ENCODE measurements at regions not wholly inside any gene's neighbourhood (a gene's known extent, or its start where the extent isn't known, plus 50 kb on each side); places are given as distances from the start of the nearest gene placed in this dataset.

DNA sequence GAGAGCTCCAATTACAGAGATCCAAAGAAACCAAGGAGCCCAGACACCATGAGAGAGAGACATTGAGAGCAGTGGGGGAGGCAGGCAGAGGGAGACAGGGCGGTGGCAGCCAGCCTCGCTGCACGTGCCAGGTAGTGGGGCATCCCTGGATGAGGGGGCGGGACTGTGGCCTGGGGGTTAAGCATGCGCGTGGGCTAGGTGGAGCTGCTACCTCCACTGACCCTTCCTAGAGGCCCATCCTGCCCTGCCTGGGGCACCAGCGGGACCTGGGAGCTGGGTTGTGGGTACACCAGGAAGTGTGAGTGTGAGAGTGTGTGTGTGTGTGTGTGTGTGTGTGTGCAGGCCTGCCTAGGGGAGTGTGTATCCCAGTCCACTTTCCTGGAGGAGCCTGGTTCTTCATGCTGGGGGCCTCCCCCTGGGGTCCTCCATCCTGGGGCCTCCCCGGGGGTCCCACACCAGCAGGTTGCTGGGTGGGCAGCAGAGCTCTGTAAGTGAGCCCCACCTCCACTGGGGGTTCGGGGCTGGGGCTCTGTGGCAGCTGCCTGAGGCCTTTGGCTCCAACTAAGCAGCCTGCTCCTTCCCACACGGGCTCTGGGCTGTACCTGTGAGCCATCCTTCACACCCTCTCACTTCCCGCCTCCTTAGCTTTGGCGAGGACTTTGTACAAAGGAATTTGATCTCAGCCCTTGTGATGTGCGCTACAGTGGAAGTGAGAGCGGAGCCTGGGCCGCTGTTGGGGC, 127.4 kb downstream of the IRF8 start:
- no peak overlapping the region for H3K4me3 ChIP-seq (ENCODE audit: low read length)
- H3K4me1 ChIP-seq (ENCODE audit: control insufficient read depth, insufficient read depth, low read length): peaks cover 2% of the 10 kb centered on the region
- no peaks in the 10 kb centered on the region for H3K27me3 ChIP-seq (ENCODE audit: control insufficient read depth, insufficient read depth, low read length)
- no peaks in the 10 kb centered on the region for H3K36me3 ChIP-seq (ENCODE audit: control insufficient read depth, insufficient read depth, low read length)
- no peak overlapping the region for H3K9ac ChIP-seq (ENCODE audit: low read length)
- H3K27ac ChIP-seq (ENCODE audit: low read depth, low read length): no peak overlapping the region

DNA sequence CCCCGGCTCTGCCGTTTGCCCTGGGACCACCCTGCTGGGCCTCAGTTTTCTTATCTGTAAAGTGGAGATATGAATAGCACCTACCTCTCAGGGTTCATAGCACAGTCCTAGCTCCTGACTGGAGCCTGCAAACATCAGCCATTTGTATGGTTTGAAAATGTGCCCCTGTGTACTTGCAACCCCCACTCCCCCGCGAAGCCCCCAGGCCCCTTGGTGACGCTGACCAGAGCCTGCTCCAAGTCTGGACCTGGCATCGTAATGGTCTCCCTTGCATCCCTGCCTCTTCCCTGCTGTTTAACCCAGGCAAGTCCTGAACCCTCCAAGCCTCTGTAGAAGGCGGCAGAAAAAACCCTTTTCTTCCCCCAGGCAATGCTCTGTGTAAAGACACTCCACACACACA, 128.0 kb downstream of the IRF8 start:
- Histone ChIP-seq H3K27ac (ENCODE audit: low read depth, low read length) (no peak overlapping the region), H3K4me1 (ENCODE audit: control insufficient read depth, insufficient read depth, low read length) (peaks cover 2% of the 10 kb centered on the region), H3K36me3 (ENCODE audit: control insufficient read depth, insufficient read depth, low read length) (no peaks in the 10 kb centered on the region), H3K4me3 (ENCODE audit: low read length) (no peak overlapping the region), H3K9ac (ENCODE audit: low read length) (no peak overlapping the region), H3K27me3 (ENCODE audit: control insufficient read depth, insufficient read depth, low read length) (no peaks in the 10 kb centered on the region)

- no peak overlapping the region for H3K4me3 ChIP-seq (ENCODE audit: low read length)
- H3K4me1 ChIP-seq (ENCODE audit: control insufficient read depth, insufficient read depth, low read length): peaks cover 2% of the 10 kb centered on the region
- no peaks in the 10 kb centered on the region for H3K27me3 ChIP-seq (ENCODE audit: control insufficient read depth, insufficient read depth, low read length)
- no peaks in the 10 kb centered on the region for H3K36me3 ChIP-seq (ENCODE audit: control insufficient read depth, insufficient read depth, low read length)
- no peak overlapping the region for H3K27ac ChIP-seq (ENCODE audit: low read depth, low read length)
- H3K9ac ChIP-seq (ENCODE audit: low read length): no peak overlapping the region
Observed at GRCh38 chr16:86027373-86028126, 128.6 kb downstream of the IRF8 start.

GRCh38 chr16:86029131-86029741, 130.3 kb downstream of the IRF8 start:
- no peak overlapping the region for H3K27ac ChIP-seq (ENCODE audit: low read depth, low read length)
- H3K27me3 ChIP-seq (ENCODE audit: control insufficient read depth, insufficient read depth, low read length): no peaks in the 10 kb centered on the region
- H3K9ac ChIP-seq (ENCODE audit: low read length): no peak overlapping the region

DNA sequence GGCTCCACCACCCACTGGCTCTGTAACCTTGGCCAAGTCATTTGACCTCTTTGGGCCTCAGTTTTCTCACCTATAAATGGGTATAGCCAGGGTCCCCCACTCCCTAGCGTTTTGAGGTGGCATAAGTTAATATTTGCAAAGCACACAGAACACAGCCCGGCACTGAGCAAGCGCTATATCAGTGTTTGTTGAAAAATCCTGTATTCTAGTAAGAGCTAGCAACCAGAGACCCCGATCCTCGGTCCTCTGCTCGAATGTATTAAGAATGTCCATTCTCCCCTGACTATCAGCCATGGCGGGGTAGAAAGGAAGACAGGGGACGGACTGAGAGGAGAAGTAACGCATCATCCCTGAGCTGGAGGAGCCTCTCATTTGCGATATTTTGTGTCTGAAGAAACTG, 131.2 kb downstream of the IRF8 start:
- no peak overlapping the region for H3K4me3 ChIP-seq (ENCODE audit: low read length)
- H3K4me1 ChIP-seq (ENCODE audit: control insufficient read depth, insufficient read depth, low read length): peaks cover 6% of the 10 kb centered on the region
- no peaks in the 10 kb centered on the region for H3K36me3 ChIP-seq (ENCODE audit: control insufficient read depth, insufficient read depth, low read length)
- no peak overlapping the region for H3K9ac ChIP-seq (ENCODE audit: low read length)
- H3K27ac ChIP-seq (ENCODE audit: low read depth, low read length): no peak overlapping the region
- H3K27me3 ChIP-seq (ENCODE audit: control insufficient read depth, insufficient read depth, low read length): no peaks in the 10 kb centered on the region

More at GRCh38 chr16:86029131-86029741, 130.3 kb downstream of the IRF8 start:
- no peak overlapping the region for H3K4me3 ChIP-seq (ENCODE audit: low read length)
- no peaks in the 10 kb centered on the region for H3K36me3 ChIP-seq (ENCODE audit: control insufficient read depth, insufficient read depth, low read length)
- peaks cover 6% of the 10 kb centered on the region for H3K4me1 ChIP-seq (ENCODE audit: control insufficient read depth, insufficient read depth, low read length)

GRCh38 chr16:86031141-86031678, 132.2 kb downstream of the IRF8 start:
- no peaks in the 10 kb centered on the region for H3K27me3 ChIP-seq (ENCODE audit: control insufficient read depth, insufficient read depth, low read length)
- H3K27ac ChIP-seq (ENCODE audit: low read depth, low read length): no peak overlapping the region
- H3K4me1 ChIP-seq (ENCODE audit: control insufficient read depth, insufficient read depth, low read length): peaks cover 6% of the 10 kb centered on the region
- no peak overlapping the region for H3K4me3 ChIP-seq (ENCODE audit: low read length)
- no peak overlapping the region for H3K9ac ChIP-seq (ENCODE audit: low read length)
- H3K36me3 ChIP-seq (ENCODE audit: control insufficient read depth, insufficient read depth, low read length): no peaks in the 10 kb centered on the region

DNA sequence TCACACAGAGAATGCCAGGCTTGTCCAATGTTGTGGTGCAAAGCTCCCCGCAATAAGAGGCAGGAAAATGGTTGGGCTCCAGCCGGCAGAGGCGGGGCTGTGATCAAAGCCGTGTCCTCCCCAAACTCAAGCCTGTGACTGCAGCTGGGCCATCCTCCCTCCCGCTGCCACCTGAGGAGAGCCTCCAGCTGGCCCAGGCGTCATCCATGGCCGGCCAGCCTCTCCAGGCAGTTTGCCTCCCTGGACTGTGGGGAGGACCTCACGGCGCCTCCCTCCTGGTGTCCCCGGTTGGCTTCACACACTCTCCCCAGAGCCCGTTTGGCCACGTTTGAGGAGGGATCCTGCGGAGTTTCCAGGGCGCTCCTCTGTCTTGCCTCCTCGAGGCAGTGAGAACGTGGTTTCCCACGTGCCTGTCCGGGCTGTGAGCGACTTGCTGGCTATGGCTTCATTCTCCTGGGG, 134.1 kb downstream of the IRF8 start:
- H3K27me3 ChIP-seq (ENCODE audit: control insufficient read depth, insufficient read depth, low read length): no peaks in the 10 kb centered on the region
- no peak overlapping the region for H3K9ac ChIP-seq (ENCODE audit: low read length)
- no peaks in the 10 kb centered on the region for H3K36me3 ChIP-seq (ENCODE audit: control insufficient read depth, insufficient read depth, low read length)
- peak overlapping the region; percentile 4 for H3K27ac ChIP-seq (ENCODE audit: low read depth, low read length)
- H3K4me1 ChIP-seq (ENCODE audit: control insufficient read depth, insufficient read depth, low read length): peaks cover 6% of the 10 kb centered on the region
- H3K4me3 ChIP-seq (ENCODE audit: low read length): no peak overlapping the region

- H3K4me1 ChIP-seq (ENCODE audit: control insufficient read depth, insufficient read depth, low read length): peaks cover 6% of the 10 kb centered on the region
Observed at GRCh38 chr16:86033971-86034370, 135.0 kb downstream of the IRF8 start.

DNA sequence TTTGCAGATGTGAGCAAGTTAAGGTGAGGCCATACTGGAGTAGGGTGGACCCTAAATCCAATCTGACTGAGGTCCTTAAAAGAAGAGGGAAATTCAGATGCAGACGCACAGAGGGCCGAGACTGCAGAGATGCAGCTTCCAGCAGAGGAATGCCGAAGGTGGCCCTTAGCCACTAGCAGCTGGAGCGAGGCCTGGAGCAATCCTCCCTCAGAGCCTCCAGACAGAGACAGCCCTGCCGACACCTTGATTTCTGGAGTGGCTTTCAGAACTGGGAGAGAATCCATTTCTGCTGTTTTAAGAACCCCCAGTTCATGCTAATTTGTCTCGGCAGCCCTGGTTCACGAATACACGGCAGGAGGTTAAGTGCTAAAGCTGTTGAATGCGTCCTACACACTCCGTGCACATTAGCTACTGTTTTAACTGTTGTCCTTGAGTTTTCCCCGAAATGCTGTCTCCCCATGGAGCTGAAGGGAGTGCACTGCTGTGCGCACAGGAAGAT, 135.5 kb downstream of the IRF8 start:
- no peak overlapping the region for H3K27ac ChIP-seq (ENCODE audit: low read depth, low read length)
- H3K36me3 ChIP-seq (ENCODE audit: control insufficient read depth, insufficient read depth, low read length): no peaks in the 10 kb centered on the region
- H3K9ac ChIP-seq (ENCODE audit: low read length): no peak overlapping the region
- H3K4me1 ChIP-seq (ENCODE audit: control insufficient read depth, insufficient read depth, low read length): peaks cover 5% of the 10 kb centered on the region
- no peaks in the 10 kb centered on the region for H3K27me3 ChIP-seq (ENCODE audit: control insufficient read depth, insufficient read depth, low read length)
- no peak overlapping the region for H3K4me3 ChIP-seq (ENCODE audit: low read length)

More at GRCh38 chr16:86033971-86034370, 135.0 kb downstream of the IRF8 start:
- Histone ChIP-seq H3K4me3 (ENCODE audit: low read length) (no peak overlapping the region), H3K27ac (ENCODE audit: low read depth, low read length) (no peak overlapping the region), H3K36me3 (ENCODE audit: control insufficient read depth, insufficient read depth, low read length) (no peaks in the 10 kb centered on the region), H3K27me3 (ENCODE audit: control insufficient read depth, insufficient read depth, low read length) (no peaks in the 10 kb centered on the region), H3K9ac (ENCODE audit: low read length) (no peak overlapping the region)

- Histone ChIP-seq H3K36me3 (ENCODE audit: control insufficient read depth, insufficient read depth, low read length) (no peaks in the 10 kb centered on the region), H3K27ac (ENCODE audit: low read depth, low read length) (no peak overlapping the region), H3K9ac (ENCODE audit: low read length) (no peak overlapping the region), H3K4me3 (ENCODE audit: low read length) (no peak overlapping the region), H3K4me1 (ENCODE audit: control insufficient read depth, insufficient read depth, low read length) (peaks cover 3% of the 10 kb centered on the region), H3K27me3 (ENCODE audit: control insufficient read depth, insufficient read depth, low read length) (no peaks in the 10 kb centered on the region)
Observed at GRCh38 chr16:86035906-86036305, 136.9 kb downstream of the IRF8 start.

DNA sequence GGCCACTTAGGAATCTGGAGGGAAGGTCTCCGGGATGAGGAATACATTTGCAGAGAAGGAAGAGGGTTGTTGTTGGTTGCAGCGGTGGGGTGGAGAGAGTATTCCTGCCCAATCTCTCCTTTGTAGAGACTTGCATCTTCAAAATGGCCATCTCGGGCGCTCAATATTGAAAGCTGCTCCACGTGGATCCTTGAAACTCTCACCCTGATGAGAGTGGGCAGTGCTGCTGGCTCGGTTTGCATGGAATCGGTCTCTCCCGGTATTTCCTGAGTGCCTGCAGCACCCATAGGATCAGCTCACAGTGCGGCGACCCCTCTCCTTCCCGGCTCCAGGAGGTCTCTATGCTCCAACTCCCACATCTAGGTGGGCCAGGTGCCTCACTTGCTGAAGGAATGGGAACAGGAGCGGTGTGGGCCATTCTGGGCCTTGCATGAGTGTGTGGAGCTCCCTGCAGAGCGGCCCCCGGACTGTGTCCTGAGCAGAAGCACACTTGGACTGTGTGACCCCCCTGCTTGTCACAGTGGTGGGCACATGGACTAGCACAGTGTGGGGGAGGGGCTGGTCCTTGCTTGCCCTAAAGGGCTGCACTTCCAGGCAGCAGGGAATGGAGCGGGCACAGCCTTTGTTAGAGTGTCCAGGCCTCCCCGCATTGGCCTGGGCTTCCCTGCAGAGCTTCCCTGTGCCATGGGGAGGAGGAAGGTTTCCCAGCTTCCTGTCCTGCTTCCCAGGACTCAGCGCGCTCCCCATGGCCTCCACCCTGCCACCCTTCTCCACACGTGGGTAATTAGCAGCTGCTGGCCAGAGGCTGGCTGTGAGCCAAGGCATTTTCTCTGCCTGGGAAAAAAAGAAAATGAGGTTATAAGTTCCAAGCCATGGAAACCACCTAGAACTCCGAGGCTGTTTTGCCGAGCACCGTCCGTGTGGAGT, 139.3 kb downstream of the IRF8 start:
- peaks cover 2% of the 10 kb centered on the region for H3K4me1 ChIP-seq (ENCODE audit: control insufficient read depth, insufficient read depth, low read length)
- H3K4me3 ChIP-seq (ENCODE audit: low read length): no peak overlapping the region
- no peaks in the 10 kb centered on the region for H3K27me3 ChIP-seq (ENCODE audit: control insufficient read depth, insufficient read depth, low read length)
- H3K27ac ChIP-seq (ENCODE audit: low read depth, low read length): no peak overlapping the region
- no peaks in the 10 kb centered on the region for H3K36me3 ChIP-seq (ENCODE audit: control insufficient read depth, insufficient read depth, low read length)
- no peak overlapping the region for H3K9ac ChIP-seq (ENCODE audit: low read length)

All from rectal smooth muscle tissue (tissue), 1 donor.